NCI-H1417 (cell line): ENCODE measurements at regions not wholly inside any gene's neighbourhood (a gene's known extent, or its start where the extent isn't known, plus 50 kb on each side); places are given as distances from the start of the nearest gene placed in this dataset.

Source experiments
- DNase-seq, 3 experiments: peaks; one replicate each; lab custom pipeline; 2025; lab: John Stamatoyannopoulos, UW

DNA sequence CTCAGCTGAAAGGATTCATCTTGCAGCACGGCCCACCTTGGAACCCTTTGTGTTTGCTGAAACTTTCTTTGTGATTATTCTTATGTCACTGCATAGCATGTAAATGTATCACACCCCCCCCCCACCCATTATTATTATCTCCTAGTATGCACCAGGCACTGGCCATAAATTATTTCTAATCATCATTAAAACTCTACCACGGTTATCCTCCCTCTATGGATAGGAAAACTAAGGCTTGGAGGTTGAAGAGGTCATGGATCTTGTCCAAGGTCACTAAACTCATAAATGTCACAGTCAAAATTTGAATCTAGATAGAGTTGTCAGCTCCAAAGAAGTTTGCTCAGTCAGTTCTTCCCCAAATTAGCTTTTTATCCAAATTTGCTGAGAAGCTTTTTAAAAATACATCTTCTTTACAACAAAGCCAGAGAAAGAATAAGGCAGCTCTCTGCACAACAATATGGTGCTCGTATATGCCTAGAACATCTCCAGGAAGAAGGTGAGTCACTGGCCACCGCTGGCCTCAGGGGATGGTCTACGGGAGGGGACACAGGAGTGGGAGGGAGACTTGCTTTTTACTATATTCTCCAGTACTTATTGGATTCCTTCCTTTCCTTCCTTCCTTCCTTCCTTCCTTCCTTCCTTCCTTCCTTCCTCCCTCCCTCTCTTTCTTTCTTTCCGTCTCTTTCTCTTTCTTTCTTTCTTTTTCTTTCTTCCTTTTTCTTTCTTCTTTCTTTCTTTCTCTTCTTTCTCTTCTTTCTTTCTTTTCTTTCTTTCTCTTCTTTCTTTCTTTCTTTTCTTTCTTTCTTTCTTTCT lies 134.5 kb downstream of the VEGFA start:
- no peak for DNase-seq

DNA sequence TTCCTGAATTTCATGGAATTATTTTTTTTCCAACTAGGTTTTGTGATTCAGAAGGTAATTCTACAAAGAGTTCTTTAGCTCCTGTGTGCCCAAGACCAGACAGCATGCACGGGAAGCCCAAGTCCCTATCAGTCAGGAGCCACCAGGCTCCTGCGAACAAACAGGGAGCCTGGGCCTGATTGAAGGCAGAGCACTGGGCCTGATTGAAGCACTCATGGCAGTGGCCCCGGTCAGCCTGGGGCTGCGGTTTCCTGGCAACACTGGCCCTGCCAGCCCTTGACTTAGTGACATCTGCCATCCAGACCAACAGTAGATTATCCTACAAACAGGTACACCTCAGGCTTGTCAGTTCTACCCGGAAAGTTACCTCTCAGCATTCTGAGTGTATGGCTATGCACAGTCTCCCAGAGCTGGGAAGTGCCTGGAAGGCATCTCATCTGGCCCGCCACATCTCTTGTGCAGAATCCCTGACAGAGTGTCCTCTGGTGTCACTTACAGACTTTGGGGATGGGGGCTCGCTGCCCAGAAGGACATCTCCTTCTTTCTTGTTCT lies 133.8 kb downstream of the VEGFA start:
- no peak for DNase-seq

DNA sequence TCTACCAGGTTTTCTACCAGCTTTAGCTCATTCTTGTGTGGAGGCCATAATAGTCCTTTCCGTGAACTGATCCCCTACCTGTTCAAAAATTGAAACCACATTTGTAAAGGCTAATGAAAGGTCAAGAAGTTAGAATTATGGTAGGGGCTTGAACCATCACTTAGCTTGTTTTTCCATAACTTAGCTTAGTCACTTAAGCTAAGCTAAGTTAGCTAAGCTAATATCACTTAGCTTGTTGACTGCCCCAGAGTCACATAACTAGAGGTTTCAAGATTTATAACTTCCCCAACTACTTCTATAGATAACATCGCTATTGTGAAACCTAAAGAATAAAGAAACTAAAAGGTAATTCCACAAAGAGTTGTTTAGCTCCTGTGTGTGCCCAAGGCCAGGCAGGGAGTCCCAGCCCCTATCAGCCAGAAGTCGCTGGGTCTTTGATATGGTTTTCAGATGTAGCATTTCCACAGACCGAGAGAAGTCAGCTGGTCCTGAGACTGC lies 131.8 kb downstream of the VEGFA start:
- no peak for DNase-seq

DNA sequence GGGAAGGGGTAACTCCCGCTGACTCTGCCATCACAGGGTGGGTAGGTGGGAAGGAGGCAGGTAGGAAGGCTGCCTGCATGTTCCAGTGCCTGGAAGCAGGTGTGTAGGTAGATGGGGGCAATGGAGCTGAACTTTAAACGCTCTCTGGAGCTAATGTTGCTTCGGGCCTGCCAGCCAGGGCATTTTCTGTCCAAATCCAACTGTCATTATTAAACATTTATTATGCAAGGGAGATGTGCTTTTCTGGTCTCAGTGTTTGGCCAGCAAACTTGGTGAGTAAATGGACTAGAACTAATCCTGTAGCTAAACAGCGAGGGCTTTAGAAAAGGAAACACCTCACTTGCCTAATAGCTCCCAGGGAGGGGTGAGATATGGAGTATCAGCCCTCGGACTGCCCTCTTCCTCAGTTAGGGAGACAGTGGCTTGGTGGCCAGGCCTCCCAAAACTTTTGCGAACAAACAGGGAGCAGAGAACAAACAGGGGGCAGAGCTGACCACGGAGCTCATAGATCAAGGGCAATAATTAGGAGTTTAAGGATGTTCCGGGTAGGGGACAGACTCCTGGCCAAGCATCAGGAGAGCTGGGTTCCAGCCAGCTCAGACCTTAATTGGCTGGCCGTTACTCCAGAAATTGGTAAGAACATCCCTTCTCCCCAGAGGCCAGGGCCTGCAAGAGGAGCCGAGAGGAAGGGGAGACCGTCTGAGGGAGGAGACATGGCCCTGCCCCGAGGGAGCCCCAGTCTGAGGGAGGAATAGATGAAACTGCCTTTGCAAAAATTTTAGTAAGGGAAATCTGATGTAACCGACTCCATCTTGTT lies 131.1 kb downstream of the VEGFA start:
- peak in 2 of 3 experiments; percentile 16 to 49 for DNase-seq

DNA sequence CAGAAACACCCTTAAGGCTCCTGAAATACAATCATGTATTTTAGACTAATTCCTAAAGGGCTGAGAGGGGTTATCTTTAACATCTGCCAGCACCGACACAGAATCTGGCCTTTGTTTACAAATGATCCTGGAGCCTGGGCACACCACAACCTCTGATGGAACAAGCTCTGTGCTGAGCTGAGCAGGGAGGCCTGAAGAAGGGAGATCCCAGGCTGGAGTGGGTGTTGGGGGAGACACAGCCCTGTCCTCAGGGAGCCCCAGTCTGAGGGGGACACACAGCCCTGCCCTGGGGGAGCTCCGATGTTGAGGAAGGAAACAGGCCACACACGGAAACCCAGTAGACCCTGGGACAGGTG lies 130.5 kb downstream of the VEGFA start:
- peak in 1 of 3 experiments; percentile 32 for DNase-seq

GRCh38 chr6:43899830-43900229 lies 129.8 kb downstream of the VEGFA start:
- DNase-seq, result no peak

DNA sequence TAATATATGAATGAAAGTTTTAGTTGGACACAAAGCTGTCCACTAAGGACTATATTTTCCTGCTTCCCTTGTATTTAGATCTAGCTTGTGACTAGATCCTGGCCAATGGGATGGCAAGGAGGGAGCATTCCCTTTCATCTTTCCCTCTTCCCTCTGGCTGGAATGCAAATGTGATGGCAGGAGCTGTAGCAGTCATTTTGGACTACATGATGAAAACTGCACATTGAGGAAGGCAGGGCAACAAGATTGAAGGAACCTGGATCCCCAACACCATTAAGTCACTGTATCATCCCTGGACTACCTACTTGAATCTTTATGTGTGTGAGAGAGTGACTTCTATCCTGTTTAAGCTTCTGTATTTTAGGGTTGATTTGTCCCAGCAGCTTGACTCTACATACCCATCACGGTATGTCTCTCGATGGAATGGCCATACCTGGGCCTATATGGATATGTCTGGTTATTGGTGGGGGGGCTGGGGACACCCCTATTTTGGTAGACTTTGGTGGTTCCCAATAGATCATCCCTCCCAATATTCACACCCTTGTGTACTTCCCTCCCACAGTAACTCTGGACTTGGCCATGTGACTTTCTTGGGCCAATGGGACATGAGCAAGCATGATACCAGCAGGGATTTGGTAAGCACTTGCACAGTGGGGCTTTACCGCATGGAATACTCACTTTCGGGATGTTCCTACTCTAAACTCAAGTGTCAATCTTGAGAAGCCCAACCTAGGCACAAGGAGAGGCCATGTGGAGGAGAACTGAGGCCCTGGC lies 128.5 kb downstream of the VEGFA start:
- DNase-seq, result no peak

DNA sequence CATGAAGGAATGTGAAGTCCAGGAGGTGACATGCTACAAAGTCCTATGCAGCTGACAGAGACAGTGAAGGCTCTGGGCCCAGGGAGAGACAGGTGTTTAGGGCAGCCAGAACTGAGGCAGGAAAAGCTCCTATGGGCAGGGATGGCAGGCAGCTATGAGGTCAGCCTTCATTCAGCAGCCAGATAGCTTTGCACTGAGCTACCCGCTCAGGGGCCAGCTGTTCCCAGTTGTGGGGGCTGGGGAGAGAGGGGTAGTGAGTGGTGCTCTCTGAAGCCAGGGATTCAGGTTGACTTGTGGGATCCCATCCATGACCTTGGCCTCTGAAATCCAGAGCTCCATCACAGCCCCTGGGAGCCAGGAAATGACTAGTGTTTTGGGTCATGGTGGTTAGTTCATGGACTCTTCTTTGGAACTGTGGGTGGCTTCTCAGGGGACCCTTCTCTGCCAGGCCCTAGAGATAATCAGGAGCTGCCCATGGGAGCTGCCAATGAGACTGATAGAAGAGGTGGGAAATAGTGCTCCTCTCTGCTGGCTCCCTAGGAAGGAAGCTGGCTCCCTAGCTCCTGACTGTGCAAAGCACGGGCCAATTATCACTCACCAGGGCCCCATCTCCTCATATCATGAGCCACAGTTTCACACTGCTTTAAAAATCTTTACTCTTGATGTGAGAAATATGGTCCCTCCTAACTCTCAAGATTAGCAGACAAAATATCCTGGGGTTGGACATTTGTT lies 127.7 kb downstream of the VEGFA start:
- no peak for DNase-seq

- no peak for DNase-seq
Observed at GRCh38 chr6:43896329-43897255, 126.6 kb downstream of the VEGFA start.

GRCh38 chr6:43895656-43896328 lies 125.8 kb downstream of the VEGFA start:
- DNase-seq, result no peak

- DNase-seq, result no peak
Observed at GRCh38 chr6:43893073-43893472, 123.1 kb downstream of the VEGFA start.

GRCh38 chr6:43891072-43891870 lies 121.3 kb downstream of the VEGFA start:
- peak; percentile 74 to 86 (median 79) for DNase-seq

- peak in 2 of 3 experiments; percentile 59 to 64 for DNase-seq
Observed at GRCh38 chr6:43890197-43891062, 120.4 kb downstream of the VEGFA start.

- peak in 2 of 3 experiments; percentile 61 to 76 for DNase-seq
Observed at GRCh38 chr6:43887906-43888683, 118.1 kb downstream of the VEGFA start.

GRCh38 chr6:43887340-43887858 lies 117.4 kb downstream of the VEGFA start:
- DNase-seq, result no peak

DNA sequence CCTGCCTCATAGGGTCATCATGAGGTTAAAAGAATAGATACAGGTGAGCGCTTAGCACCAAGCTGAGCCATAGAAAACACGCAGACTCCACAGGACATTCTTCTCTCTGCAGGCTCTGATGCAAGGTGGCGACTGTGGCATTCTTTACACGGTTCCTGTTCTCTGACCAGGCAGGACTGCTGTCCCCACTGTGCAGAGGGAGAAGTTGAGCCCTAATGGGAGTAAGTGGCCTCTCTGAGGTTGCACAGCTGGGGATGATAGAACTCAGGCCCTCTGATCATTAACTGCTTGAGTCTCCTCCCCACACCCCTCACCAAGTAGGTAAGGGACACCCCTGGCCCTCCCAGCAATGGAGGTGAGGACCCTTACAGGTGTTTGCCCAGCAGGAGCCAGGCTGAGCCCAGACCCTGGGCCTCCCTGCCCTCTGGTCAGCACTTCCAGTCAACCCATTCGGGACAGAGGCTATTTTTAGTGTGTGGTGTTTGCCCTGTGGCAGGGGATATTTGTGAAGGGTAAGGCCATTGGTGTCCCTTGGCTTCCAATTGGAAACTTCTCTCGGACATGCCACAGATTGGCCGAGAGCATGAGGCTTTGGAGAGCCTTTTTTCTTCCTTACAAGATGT lies 116.8 kb downstream of the VEGFA start:
- DNase-seq, result no peak
